ENCODE measurements at regions not wholly inside any gene's neighbourhood (a gene's known extent, or its start where the extent isn't known, plus 50 kb on each side); places are given as distances from the start of the nearest gene placed in this dataset.

- Histone ChIP-seq H3K4me1 (ENCODE audit: control insufficient read depth, low read length) (no peaks in the 10 kb centered on the region), H3K9me3 (ENCODE audit: control insufficient read depth, insufficient read depth, low read length) (no peaks in the 10 kb centered on the region), H3K79me2 (ENCODE audit: control insufficient read depth, low read length) (no peaks in the 10 kb centered on the region), H4K20me1 (ENCODE audit: control insufficient read depth, insufficient read depth, low read depth, low read length) (no peaks in the 10 kb centered on the region), H3F3A (ENCODE audit: control insufficient read depth, insufficient read depth) (no peaks in the 10 kb centered on the region), H3K27ac (ENCODE audit: low read depth, low read length) (no peak overlapping the region), H3K27me3 (ENCODE audit: control insufficient read depth, low read length) (no peaks in the 10 kb centered on the region), H3K4me3 (ENCODE audit: low read length) (no peak overlapping the region), H3K9me2 (replicated peaks; ENCODE audit: control insufficient read depth, low read length) (no peaks in the 10 kb centered on the region), H3K36me3 (ENCODE audit: control insufficient read depth, low read length) (no peaks in the 10 kb centered on the region), H3K4me2 (ENCODE audit: low read length) (no peak overlapping the region)
- no peak for TF ChIP-seq EZH2phosphoT487 (IDR thresholded peaks at IDR 0.05; ENCODE audit: borderline replicate concordance, low read length)
- TF ChIP-seq, protein P1, sequence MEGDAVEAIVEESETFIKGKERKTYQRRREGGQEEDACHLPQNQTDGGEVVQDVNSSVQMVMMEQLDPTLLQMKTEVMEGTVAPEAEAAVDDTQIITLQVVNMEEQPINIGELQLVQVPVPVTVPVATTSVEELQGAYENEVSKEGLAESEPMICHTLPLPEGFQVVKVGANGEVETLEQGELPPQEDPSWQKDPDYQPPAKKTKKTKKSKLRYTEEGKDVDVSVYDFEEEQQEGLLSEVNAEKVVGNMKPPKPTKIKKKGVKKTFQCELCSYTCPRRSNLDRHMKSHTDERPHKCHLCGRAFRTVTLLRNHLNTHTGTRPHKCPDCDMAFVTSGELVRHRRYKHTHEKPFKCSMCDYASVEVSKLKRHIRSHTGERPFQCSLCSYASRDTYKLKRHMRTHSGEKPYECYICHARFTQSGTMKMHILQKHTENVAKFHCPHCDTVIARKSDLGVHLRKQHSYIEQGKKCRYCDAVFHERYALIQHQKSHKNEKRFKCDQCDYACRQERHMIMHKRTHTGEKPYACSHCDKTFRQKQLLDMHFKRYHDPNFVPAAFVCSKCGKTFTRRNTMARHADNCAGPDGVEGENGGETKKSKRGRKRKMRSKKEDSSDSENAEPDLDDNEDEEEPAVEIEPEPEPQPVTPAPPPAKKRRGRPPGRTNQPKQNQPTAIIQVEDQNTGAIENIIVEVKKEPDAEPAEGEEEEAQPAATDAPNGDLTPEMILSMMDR (IDR thresholded peaks at IDR 0.05; ENCODE audit: low read depth, low read length, poor library complexity, severe bottlenecking), result no peak
Observed at GRCh38 chr14:87411370-87411769, 581.6 kb downstream of the GALC start.

DNA sequence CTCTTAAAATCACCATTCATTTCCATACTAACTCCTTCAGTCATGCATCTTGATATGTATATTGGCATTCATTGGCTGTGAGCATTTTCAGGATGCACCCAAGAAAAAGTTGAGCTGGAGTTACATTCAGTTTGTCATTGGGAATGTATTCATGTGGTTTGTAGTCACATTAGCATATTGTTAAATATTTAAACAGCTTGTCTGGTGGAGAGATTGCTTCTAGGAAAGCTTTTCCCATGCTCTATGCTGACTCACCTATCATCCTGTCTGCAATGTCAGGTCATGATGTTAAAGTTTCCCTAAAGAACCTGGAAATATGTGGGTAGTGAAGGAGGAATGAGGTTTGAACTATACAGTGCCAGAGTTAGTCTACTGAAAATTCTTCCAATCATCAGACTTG lies 583.6 kb downstream of the GALC start:
- Histone ChIP-seq H3K27me3 (ENCODE audit: control insufficient read depth, low read length) (no peaks in the 10 kb centered on the region), H3K79me2 (ENCODE audit: control insufficient read depth, low read length) (no peaks in the 10 kb centered on the region), H3K9me2 (replicated peaks; ENCODE audit: control insufficient read depth, low read length) (no peaks in the 10 kb centered on the region), H3F3A (ENCODE audit: control insufficient read depth, insufficient read depth) (no peaks in the 10 kb centered on the region), H3K4me2 (ENCODE audit: low read length) (no peak overlapping the region), H3K4me1 (ENCODE audit: control insufficient read depth, low read length) (no peaks in the 10 kb centered on the region), H3K36me3 (ENCODE audit: control insufficient read depth, low read length) (no peaks in the 10 kb centered on the region), H3K27ac (ENCODE audit: low read depth, low read length) (no peak overlapping the region), H4K20me1 (ENCODE audit: control insufficient read depth, insufficient read depth, low read depth, low read length) (no peaks in the 10 kb centered on the region), H3K9me3 (ENCODE audit: control insufficient read depth, insufficient read depth, low read length) (no peaks in the 10 kb centered on the region), H3K4me3 (ENCODE audit: low read length) (no peak overlapping the region)
- TF ChIP-seq, protein P1 (IDR thresholded peaks at IDR 0.05; ENCODE audit: low read depth, low read length, poor library complexity, severe bottlenecking), result no peak
- TF ChIP-seq EZH2phosphoT487 (IDR thresholded peaks at IDR 0.05; ENCODE audit: borderline replicate concordance, low read length), result no peak

DNA sequence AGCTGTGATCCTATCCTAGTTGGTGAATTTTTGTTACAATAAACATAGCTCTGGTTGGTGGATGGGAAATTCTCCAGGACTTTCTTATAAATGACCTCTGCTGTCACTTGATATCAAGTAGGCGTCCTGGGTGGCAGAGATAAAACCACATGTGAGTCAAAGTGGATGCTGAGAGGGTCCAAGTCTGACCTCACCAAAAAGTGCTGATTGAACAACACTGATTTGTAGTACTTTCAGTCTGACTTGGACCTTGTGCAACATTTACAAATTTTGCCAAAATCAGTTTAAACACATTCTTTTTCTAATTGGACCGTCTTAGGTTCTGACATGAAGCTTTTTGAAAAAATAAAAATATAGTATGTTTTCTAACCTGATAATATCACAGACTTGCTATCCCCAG lies 585.6 kb downstream of the GALC start:
- H3K27ac ChIP-seq (ENCODE audit: low read depth, low read length), result no peak overlapping the region
- TF ChIP-seq, protein P1 (IDR thresholded peaks at IDR 0.05; ENCODE audit: low read depth, low read length, poor library complexity, severe bottlenecking), result no peak
- TF ChIP-seq EZH2phosphoT487 (IDR thresholded peaks at IDR 0.05; ENCODE audit: borderline replicate concordance, low read length), result no peak

DNA sequence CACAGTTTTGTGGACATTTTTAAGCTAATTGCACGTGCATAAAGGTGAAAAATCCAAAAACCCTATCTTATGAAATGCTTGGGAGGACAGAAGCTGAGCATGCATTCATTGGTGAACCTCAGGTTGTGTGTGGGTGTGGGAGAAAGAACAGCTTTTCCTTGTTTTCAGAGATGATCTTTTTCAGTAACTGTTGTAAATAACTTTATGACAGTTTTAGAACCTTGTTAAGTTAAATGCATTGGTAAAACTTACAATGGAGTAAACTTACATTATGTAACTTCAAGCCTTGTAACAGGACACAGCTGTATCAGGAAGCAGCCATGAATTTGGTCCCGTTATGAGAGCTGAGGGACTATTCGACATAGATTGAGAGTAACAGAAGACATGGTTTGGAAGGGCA lies 587.4 kb downstream of the GALC start:
- H3K27ac ChIP-seq (ENCODE audit: low read depth, low read length), result no peak overlapping the region
- no peak overlapping the region for H3K4me2 ChIP-seq (ENCODE audit: low read length)
- no peaks in the 10 kb centered on the region for H3K79me2 ChIP-seq (ENCODE audit: control insufficient read depth, low read length)
- H3K36me3 ChIP-seq (ENCODE audit: control insufficient read depth, low read length), result no peaks in the 10 kb centered on the region
- H3K9me3 ChIP-seq (ENCODE audit: control insufficient read depth, insufficient read depth, low read length), result no peaks in the 10 kb centered on the region
- no peaks in the 10 kb centered on the region for H3K9me2 ChIP-seq (replicated peaks; ENCODE audit: control insufficient read depth, low read length)
- no peaks in the 10 kb centered on the region for H3F3A ChIP-seq (ENCODE audit: control insufficient read depth, insufficient read depth)
- TF ChIP-seq, protein P1 (IDR thresholded peaks at IDR 0.05; ENCODE audit: low read depth, low read length, poor library complexity, severe bottlenecking), result no peak
- TF ChIP-seq EZH2phosphoT487 (IDR thresholded peaks at IDR 0.05; ENCODE audit: borderline replicate concordance, low read length), result no peak
- H4K20me1 ChIP-seq (ENCODE audit: control insufficient read depth, insufficient read depth, low read depth, low read length), result no peaks in the 10 kb centered on the region
- H3K4me3 ChIP-seq (ENCODE audit: low read length), result no peak overlapping the region
- H3K4me1 ChIP-seq (ENCODE audit: control insufficient read depth, low read length), result no peaks in the 10 kb centered on the region
- no peaks in the 10 kb centered on the region for H3K27me3 ChIP-seq (ENCODE audit: control insufficient read depth, low read length)

More for the DNA sequence above, 585.6 kb downstream of the GALC start:
- H3K4me3 ChIP-seq (ENCODE audit: low read length), result no peak overlapping the region
- H3K79me2 ChIP-seq (ENCODE audit: control insufficient read depth, low read length), result no peaks in the 10 kb centered on the region
- no peaks in the 10 kb centered on the region for H3K9me2 ChIP-seq (replicated peaks; ENCODE audit: control insufficient read depth, low read length)
- no peaks in the 10 kb centered on the region for H3K36me3 ChIP-seq (ENCODE audit: control insufficient read depth, low read length)
- no peaks in the 10 kb centered on the region for H3K4me1 ChIP-seq (ENCODE audit: control insufficient read depth, low read length)
- H3K4me2 ChIP-seq (ENCODE audit: low read length), result no peak overlapping the region
- H3F3A ChIP-seq (ENCODE audit: control insufficient read depth, insufficient read depth), result no peaks in the 10 kb centered on the region
- H3K27me3 ChIP-seq (ENCODE audit: control insufficient read depth, low read length), result no peaks in the 10 kb centered on the region
- no peaks in the 10 kb centered on the region for H4K20me1 ChIP-seq (ENCODE audit: control insufficient read depth, insufficient read depth, low read depth, low read length)
- H3K9me3 ChIP-seq (ENCODE audit: control insufficient read depth, insufficient read depth, low read length), result no peaks in the 10 kb centered on the region
